ENCODE measurements at regions not wholly inside any gene's neighbourhood (a gene's known extent, or its start where the extent isn't known, plus 50 kb on each side); places are given as distances from the start of the nearest gene placed in this dataset.

DNA sequence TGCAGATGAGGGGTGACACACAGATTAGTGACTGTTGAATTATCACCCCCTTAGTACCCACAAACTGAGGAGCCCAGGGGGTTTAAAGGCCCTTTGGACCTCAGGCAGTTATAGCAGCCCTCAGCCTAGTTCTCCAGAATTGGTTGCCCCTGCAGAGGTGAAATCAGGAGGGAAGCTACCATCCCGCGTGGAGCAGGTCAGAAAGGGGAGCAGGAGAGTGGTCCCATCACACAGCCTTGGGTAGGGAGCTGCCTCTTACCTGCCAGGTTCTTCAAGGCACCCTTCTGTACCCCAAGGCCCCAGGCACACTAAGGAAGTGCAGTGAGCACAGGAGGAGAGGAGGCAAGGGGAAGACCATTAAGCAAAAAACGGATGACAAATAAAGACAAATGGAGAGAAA lies 121.2 kb upstream of the TNR start:
- no peak for FAIRE-seq

DNA sequence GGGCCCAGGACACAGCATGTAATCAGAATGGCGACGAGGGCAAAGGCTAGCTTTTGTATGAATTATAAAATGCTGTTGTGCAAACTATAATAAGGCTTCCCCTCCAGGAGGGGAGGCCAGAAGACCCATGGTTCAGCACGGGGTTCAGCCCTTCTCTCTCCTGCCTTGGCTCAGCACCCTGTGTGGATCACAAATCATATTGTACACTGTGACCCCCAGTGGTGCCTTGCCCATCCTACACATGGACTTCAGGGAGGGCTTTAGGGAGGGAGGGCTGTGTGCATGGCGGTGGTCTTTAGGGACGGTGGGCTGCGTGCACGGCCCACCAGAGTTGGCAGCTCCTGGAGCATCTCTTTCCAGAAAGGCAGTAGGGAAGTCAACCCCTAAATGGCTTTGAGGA lies 120.8 kb upstream of the TNR start:
- no peak for FAIRE-seq

DNA sequence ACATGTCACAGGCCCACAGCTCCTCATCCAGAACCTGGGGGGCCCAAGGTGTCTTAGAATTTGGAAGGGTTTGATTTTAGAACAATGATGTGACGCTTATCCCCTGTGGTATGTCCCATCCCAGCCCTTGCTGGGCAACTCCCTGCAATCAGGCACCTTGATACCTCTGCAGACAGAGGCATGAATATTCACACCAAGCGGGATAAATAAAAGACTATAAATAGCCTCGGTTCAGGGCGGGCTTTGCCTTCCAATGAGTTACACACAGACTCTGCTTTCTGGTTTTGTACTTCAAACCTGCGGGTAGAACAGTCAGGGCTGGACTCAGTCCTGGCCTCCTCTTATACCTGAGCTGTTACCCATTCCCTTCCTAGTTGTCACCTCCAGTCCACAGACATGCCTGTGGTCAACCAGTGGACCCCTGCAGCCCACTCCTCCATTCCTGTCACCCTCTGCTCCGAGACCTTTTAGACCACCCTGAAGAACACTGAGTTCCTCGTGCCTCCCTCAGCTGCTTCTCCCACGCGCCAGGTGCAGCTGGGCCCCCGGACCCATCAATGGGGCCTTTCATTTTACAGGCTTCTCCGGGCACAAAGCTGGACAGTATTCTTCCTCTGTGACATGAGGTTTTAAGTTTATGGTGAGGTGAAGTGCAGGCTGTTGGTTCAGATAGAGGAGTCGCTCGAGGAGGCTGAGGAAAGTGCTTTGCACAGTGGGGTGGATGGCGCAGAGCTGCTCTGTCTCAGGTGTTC lies 120.1 kb upstream of the TNR start:
- no peak for FAIRE-seq

DNA sequence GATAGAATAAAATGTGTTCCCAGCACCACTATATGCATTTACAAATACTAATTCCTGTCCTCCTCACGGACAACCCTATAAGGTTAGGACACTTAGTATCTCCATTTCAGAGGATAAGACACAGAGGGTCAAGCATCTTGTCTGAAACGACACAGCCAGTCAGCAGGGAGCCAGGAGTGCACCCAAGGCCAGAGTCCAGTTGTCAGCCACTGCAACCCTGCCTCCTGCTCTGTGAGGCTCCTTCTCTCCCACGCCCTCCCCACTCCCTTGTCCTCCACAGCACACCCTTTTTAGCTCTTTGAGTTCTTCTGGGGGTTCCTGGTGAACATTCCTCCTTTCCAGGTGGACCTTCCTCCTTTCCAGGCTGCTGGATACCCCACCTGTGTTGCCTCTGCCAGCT lies 119.0 kb upstream of the TNR start:
- FAIRE-seq: no peak

DNA sequence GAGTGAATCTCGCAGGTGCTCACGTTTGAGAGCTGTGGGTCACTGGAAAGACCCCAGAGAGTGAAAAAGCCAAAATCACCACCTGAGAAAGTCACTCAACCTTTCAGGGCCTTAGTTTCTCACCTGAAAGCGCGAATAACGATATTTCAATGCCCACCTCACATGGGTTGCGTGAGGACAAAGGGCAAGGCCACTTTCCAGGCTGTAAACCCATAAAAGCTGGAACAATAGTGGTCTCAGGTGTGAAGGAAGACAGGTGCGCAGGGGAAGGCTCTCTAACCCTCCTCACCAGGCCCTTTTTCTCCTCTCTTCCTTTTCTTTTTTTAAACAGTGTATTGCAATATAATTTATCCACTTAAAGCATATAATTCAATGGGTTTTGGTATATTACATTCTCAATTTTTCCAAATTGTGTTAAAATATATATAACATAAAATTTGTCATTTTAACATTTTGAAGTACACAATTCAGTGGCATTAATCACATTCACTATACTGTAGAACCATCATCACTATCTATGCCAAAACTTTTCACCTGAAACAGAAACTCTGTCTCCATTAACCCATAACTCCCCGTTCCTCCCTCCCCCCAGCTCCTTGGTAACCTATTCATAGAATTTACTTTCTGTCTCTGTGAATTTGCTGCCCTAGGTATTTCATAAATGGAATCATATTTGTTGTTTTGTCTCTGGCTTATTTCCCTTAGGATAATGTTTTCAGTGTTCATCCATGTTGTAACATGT lies 118.4 kb upstream of the TNR start:
- FAIRE-seq: no peak

DNA sequence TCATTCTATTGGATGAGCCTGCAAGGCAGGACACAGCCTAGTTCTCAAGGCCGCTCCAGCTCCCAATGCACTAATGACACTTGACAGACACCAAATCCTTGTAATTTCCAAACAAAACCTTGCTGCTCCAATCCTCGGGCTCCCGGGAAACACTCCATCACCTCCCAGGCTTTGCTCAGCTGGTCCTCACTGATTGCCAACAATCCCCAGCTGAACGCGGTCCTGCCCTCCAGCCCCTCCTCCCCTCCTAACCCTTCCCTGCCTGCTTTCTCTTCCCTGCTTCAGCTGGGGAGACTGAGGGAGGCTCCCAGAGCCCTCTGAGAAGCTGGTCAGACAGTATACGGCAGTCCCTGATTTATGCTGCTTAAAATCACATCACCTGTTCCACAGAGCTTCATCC lies 114.4 kb upstream of the TNR start:
- no peak for FAIRE-seq

DNA sequence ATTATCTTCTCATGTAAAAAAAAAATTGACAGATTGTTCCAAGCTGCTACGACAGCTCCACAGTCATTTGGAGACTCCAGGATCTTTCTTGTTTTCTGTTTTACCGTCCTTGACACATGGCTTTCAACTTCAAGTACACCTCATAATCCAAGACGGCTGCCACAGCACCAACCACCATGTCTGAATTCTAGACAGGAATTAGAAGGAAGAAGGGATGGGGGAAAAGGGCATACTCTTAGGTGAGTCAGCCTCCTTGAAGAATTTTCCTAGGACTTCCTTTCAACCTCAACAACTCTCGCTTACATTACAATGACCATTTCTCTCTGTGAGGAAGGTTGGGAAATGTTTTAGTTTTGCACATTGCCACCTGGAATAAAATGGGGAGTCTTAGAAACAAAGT lies 110.3 kb upstream of the TNR start:
- FAIRE-seq: no peak

DNA sequence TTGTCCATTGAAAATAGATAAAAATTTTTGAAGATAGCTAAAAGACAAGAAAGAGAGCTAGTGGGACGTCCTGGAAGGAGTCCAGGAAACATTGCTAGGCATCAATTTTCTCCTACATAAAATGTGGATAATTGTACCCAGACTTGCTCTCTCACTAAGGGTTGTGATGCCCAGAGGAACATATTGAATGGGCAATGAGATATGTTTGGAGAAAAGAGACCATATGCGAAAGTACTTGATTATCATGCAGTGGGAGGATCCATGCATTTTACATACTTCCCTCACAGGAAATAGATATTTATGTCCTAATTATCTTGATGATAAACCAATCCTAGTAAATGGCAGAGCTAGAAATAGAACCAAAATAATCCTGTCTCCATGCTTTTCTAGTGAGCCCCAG lies 108.4 kb upstream of the TNR start:
- no peak for FAIRE-seq

DNA sequence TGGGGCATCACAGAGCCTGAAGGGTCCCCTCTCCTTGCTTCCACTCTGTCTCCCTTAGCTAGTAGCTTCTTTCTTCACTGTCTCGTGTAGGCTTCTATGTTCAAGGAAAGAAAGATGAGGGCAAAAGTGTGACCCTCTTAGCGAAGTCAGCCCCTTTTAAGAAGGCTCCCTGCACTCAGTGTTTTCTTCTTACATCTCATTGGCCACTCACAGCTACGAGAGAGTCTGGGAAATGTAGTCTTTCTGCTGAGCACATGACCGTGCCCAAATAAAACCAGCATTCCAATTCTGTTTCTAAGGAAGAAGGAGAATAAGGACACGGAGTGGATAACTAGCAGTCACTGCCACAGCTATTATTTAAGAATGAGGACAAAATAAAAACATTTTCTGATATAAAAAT lies 104.9 kb upstream of the TNR start:
- no peak for FAIRE-seq

DNA sequence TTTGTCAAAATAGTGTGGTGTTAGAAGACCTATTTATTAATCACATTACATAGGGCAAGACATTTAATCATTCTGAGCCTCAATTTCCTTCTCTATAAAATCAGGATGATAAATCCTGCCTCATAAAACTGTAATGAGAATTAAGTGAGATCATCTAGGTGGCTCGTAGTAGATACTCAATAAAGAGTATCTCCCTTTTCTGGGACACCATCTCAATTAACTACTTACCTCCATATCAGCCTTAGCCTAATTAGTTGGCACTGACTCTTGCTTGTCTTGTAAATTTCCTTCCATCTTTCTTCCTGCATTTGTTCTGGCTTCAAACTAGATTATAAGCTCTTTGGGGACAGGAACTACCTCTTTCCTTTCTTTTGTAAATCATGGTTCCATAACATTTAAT lies 102.6 kb upstream of the TNR start:
- no peak for FAIRE-seq

DNA sequence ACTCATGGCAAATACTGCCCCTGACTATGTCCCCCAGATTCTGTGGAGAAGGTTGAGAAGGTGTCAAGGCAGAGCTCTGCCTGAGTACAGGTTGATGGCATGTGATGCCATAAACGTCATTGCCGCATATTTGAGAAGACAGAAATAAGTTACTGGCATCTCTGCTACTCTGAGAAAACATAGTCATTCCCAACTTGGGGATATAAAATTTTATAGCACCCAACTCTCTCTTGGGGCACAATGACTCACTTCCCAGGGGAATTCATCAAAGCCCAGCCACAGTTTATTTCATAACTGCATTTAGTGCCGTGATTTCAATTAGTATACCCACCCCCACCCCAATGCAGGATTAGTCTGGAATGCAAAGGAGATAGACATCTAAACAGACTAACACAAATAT lies 101.9 kb upstream of the TNR start:
- no peak for FAIRE-seq

DNA sequence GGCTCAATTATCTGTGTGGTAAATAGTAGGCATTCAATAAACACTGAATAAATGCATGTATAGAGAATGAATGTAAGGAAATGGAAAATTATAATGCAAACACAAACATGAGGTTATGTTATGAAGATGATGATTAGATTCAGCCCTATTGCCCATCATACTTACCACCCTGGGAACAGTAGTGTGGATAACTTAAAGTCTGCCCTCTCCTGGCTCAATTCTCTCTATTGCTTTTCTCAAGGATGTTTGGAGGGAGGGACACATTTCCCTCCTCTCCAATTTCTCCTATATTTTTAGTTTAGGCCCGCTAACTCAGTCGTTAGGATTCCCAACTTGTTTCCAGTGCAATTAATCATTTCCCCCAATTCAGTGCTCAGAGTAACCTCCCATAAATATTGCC lies 101.5 kb upstream of the TNR start:
- FAIRE-seq: no peak

DNA sequence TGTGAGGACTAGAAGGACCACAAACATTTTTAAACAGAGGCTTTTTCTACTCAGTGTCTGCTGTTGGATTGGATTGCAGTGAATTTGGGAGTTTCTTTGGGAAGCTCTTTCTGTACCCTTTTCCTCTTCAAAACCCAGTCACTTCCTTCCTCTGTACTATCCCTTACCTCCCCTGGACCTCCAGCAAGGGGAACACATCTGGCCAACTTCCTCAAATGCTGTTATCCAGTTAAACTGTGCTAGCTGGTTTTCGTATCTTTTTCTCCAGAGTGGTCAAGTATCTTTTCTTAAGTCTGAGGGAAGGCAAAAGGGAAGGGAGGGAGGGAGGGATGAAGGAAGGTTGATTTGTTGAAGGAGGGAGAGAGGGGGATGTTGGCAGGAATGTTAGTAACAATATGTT lies 99.2 kb upstream of the TNR start:
- FAIRE-seq: no peak

DNA sequence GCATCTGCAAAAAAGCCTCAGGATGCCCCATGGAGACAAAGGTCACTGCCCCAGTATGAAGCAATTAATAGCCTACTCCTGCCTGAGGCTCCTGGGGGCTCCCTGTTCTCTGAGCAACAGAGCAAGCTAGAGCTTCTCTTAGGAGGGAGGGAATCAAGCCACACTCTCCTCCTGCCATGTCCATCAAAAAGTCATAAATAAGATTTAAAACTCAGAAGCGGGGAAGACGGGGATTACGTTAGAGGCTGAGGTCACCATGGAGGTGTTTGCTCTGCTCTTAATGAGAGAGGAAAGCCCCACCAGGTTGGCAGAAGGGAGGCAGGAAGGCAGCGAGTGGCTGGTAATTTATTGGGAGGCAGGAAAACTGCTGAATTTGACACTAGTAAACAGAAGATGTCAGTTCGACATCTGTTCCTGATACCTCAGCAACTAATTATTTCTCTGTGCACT lies 98.4 kb upstream of the TNR start:
- FAIRE-seq: no peak

DNA sequence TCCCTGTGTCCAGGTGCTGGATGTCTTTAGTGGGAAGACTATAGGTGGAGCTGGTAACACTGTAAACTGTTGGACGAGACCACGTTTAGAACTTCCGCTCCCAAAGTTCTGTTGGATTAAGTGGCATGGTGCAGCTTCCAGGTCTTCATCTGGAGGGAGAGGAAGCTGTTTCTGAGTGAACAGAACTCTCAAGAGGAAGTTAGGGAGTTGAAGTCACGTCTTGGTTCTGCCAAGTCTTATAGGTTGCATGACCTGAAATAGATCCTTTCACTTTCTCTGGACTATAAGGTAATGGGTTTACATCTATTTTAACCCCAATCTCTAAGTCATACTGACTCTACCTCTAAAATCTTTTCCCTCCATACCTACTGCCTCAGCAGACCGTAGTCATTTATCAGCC lies 97.4 kb upstream of the TNR start:
- FAIRE-seq: no peak

DNA sequence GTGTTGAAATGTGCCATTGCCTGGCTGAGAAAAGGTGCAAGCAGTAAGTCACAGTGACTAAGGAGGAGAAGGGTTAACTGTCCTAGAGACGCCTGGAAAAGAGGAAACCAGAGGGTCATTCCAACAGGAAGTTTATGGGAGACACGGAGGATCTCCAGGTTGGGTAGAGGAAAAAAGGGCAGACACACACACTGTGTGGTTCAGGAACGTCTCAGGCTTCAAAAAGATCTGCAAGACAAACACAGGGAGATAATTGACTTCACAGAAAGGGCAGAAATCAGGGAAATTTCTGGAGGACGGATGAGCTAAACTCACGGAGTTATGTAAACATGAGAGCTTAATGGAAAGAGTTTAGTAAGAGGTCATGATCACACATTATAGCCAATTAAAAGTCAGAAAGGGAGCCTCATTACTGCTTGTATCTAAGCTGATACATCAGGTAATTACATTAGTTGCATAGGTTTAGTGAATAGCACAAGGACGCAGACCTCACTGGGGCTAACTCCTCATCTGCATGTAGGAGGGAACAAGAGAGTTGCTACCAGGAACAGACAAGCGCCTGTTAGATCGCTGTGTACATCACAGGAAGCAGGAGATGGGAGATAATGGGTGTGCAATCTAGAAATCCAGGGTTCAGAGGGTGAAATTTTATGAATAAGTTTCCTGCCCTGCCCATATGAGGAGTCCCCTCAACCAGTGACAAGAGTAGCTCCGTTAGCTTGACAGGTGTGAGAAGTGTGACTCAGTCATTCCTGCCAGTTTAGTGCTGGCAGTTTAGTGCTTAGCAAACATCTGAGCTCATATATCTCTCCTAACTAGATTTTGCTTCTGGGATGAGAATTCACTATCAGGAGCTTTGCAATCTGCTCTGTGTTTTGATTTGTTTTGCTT lies 96.6 kb upstream of the TNR start:
- no peak for FAIRE-seq

DNA sequence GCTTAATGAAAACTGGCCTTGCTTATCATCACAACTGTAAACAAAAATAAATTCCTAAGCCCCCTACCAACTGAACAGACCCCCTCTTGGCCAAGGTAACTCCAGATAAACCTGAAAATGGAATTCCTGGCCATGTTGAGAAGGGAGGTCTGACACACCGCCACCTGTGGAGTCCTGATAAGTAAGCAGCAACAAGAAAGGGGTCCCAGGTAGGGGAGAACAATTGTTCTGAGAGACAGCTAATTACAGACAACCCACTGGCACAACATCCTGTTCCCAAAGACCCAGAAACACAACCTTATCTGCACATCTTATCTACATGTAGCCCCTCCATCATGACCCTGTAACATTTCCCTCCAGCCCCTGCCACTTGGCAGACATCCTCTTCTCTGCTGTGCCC lies 91.2 kb upstream of the TNR start:
- no peak for FAIRE-seq

DNA sequence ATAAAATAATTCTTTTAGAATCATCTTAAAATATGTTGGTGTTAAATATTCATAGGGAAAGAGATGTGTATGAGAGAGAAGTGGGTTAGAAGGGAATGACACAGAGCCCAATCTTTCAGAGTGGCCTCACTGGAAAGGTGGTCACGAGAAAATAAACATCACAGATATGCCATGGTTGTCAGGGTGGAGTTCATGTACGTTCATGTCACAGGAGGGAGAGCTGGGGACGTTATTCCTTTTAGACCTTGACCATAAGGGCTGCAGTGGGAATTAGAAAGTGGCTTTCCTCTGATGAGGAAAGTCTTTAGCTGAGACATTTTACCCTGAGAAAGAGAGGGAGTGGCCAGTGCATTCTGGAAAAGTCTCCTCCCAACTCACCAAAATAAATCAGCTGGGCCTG lies 90.6 kb upstream of the TNR start:
- no peak for FAIRE-seq

DNA sequence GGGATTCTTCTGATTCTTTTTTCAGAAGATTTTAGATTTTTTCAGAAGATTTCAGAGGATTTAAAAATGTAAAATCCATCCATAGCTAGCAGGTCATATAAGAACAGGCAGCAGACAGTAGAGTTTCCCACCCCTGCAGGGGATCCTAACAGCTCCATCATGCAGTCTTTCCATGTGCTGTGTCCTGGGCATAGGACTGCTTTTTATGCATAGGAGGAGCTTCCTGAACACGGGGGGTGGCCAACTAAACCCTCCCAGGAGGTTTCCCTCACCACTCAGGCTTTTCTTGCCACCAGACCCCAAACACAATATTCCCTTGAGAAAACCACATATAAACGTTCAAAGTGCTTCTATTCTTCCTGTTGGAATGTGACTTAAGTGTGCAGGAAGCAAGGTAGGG lies 90.1 kb upstream of the TNR start:
- no peak for FAIRE-seq

DNA sequence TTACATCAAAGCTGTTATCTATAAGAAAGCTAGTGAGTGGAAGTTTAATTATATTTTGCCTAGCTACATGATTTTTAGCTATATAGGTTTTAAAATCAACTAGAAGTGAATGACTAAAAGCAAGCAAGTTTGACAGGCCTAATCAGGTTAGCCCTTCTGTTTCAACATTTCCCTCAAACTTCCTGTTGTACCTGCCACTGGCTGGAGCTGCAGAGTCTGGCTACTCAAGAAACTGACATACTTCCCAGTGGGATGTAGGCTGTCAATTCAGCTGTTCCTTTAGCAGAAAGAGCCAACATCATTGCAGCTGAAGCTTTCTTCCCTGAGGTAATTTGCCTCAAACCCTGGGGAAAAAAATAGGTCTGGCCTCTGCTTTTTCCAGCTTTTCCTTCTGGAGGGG lies 87.1 kb upstream of the TNR start:
- FAIRE-seq: no peak

DNA sequence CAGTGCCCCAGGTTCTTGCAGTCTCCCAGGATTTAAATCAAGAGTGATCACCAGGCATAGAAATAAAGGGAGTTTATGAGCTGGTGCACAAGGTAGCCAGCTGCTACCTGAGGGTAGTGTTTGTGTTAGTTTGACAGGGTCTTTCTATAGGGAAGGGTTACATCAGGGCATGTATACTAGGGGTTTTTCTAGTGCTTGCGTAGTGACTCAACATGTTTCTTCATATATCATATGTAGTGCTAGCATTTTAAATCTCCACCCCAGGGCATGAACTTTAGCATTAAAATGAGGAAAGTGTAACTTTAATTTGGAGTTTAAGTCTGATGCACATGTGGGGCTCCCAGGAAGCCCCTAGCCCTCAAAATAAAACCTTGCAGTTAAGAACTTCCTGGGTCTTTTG lies 86.5 kb upstream of the TNR start:
- FAIRE-seq: no peak

DNA sequence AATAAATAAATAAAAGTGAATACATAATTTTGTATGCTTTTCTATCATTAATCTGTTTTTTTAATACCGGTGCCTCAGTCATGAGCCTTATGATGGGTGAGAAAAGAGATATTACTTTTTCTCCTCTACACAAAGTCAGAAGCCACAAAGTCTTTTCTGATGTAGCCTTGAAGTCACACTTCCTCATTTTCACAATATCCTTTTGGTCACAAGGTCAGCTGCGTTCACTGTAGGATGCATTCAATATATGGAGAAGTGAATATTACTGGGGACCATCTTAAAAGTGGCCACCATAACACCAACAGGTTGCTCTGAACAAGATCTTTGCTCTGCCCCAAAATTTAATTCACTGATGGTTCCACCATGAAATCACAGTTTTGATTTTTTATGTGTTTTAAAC lies 83.3 kb upstream of the TNR start:
- FAIRE-seq: no peak

DNA sequence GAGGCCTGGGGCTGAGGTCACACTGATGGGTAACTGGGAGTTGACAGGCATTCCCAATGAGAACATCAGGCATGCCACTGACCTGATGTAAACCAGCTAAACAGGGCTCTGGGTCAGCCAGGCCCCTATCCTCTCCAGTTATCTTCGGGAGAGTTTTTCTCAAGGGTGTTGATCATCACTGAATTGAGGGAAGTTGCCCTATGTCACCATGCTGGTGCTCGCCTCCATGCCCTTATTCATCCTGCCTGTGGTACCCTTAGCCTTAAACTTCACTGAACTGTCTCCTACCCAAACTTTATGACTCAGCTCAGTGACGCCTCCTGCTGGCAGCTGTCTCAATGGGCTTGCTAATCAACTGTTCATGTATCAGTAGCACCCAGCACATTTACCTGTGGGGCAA lies 80.7 kb upstream of the TNR start:
- FAIRE-seq: no peak

DNA sequence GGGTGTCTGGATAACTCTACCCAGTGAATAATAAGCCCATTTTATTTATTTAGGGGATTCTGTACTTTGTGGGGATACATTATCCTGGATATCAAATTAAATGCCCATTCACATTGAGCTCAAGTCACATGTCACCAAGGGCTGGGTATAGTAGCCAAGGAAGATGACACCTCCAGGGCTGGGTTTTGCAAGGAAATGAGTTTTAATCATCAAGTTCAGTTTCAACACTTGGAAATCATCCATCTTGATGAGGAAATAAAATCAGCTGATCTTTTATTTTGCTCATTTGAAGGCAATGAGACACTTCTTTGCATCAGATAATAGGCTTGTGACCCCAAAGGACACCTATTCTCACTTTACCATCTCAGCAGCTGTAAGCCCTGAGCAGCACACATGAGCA lies 80.0 kb upstream of the TNR start:
- FAIRE-seq: no peak

Measured in endometrium (tissue), 2 donors.